ENCODE measurements at regions not wholly inside any gene's neighbourhood (a gene's known extent, or its start where the extent isn't known, plus 50 kb on each side); places are given as distances from the start of the nearest gene placed in this dataset.

DNA sequence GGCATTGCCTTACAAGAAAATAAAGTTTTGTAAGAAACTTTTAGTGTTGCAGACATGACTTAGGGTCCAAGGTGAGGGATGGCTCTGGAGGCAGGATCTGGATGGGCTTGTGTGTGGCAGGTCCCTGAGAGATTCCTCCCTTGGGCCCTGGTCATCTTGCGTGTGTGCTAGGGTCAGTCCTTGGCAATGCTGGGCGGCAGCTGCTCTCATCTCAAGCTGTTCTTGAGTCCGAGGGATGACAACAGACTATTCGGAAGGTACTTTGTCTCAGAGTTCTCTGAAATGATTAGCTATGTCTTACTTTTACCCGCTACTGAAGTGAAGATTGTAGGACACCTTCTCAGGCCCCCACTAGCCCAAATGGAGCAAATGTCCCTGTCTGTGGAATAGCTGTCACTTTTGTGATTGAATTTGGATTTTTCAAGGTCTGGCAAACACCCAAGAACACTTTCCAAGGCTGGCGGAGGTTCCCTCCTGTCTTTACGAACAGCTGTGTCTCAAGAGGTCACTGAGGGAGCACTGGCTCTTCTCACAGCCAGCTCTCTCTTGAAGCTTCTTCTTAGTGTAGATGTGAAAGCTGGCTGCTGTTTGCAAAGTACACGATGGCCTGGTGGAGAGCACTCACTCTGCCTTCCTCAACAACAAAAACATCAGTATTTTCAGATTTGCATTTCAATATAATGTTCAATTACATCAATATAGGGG is 253.6 kb downstream of the STK31 start:
- no peak for FAIRE-seq
- TF ChIP-seq JUN (IDR thresholded peaks at IDR 0.05; ENCODE audit: borderline replicate concordance, insufficient read depth, insufficient read length, low read depth) (no peak), FOS (IDR thresholded peaks at IDR 0.05; ENCODE audit: borderline replicate concordance, insufficient read depth, low read length) (no peak), POLR2AphosphoS5 (IDR thresholded peaks at IDR 0.05; ENCODE audit: insufficient read depth, low read depth, low read length) (no peak), GATA2 (IDR thresholded peaks at IDR 0.05; ENCODE audit: insufficient read depth, insufficient read length, low read depth, low read length) (no peak)
- TF ChIP-seq, protein P1, sequence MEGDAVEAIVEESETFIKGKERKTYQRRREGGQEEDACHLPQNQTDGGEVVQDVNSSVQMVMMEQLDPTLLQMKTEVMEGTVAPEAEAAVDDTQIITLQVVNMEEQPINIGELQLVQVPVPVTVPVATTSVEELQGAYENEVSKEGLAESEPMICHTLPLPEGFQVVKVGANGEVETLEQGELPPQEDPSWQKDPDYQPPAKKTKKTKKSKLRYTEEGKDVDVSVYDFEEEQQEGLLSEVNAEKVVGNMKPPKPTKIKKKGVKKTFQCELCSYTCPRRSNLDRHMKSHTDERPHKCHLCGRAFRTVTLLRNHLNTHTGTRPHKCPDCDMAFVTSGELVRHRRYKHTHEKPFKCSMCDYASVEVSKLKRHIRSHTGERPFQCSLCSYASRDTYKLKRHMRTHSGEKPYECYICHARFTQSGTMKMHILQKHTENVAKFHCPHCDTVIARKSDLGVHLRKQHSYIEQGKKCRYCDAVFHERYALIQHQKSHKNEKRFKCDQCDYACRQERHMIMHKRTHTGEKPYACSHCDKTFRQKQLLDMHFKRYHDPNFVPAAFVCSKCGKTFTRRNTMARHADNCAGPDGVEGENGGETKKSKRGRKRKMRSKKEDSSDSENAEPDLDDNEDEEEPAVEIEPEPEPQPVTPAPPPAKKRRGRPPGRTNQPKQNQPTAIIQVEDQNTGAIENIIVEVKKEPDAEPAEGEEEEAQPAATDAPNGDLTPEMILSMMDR (IDR thresholded peaks at IDR 0.05; ENCODE audit: extremely low read depth in 1 of 2, insufficient read depth in 1 of 2, low read depth in 1 of 2, low read length in 2 of 2): no peak
- Histone ChIP-seq H2AFZ (ENCODE audit: low read depth, low read length) (no peak overlapping the region), H3K4me1 (ENCODE audit: control insufficient read depth, extremely low read depth, insufficient read depth, low read length) (no peaks in the 10 kb centered on the region), H3K9me3 (replicated peaks; ENCODE audit: control insufficient read depth, insufficient read depth, low read length) (no peaks in the 10 kb centered on the region), H3K79me2 (ENCODE audit: control insufficient read depth, insufficient read depth, low read length) (no peaks in the 10 kb centered on the region), H3K27me3 (ENCODE audit: control insufficient read depth in 2 of 2, insufficient read depth in 2 of 2, low read length in 2 of 2) (no peaks in the 10 kb centered on the region), H3K4me3 (replicated peaks in 1 of 3; ENCODE audit: insufficient read depth in 1 of 3, low read depth in 1 of 3, low read length in 3 of 3) (no peak overlapping the region), H4K20me1 (replicated peaks; ENCODE audit: control insufficient read depth, extremely low read depth, insufficient read depth, low read length) (no peaks in the 10 kb centered on the region), H3K36me3 (ENCODE audit: control insufficient read depth in 2 of 2, extremely low read depth in 1 of 2, insufficient read depth in 2 of 2, low read length in 2 of 2) (no peaks in the 10 kb centered on the region), H3K27ac (ENCODE audit: insufficient read depth, low read depth, low read length) (no peak overlapping the region), H3K4me2 (ENCODE audit: insufficient read depth, low read length) (no peak overlapping the region), H3K9ac (replicated peaks; ENCODE audit: extremely low read depth, insufficient read depth, low read length) (no peak overlapping the region), H3K9me1 (replicated peaks; ENCODE audit: control insufficient read depth, extremely low read depth, insufficient read depth, low read length) (no peaks in the 10 kb centered on the region)
- intact Hi-C loops (cut with micrococcal nuclease) (no loop called here), dilution Hi-C loops (cut with MboI; ENCODE audit: extremely low pct_ligation_motif_present, low sequenced_read_pairs) (no loop called here)
- no peak for DNase-seq (ENCODE audit: low read depth, low spot score)
- CTCF ChIA-PET: no interaction called here
- POLR2A ChIA-PET: no interaction called here
- BruUV-seq (replicated peaks): no TSS peak

DNA sequence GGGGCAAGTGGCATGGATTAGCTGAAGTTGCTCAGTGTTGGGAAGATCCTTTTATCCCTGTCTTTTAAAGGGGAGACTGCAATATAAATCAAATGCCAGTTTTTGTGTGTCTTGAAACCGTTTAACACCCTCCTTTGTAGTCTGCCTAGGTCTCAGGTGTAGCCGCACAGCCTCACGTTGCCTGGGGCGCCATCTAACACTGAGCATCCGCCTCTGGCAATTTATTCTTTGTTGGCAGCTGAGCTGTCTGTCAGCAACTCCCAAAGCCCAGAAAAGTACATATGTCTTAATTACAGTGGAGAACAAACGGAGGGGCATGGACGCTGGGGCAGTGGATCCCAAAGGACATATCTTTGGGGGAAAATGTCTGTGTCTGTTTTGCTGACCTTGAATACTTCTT is 254.7 kb downstream of the STK31 start:
- no peaks in the 10 kb centered on the region for H3K9me3 ChIP-seq (replicated peaks; ENCODE audit: control insufficient read depth, insufficient read depth, low read length)
- ChIA-PET POLR2A (no interaction called here), CTCF (no interaction called here)
- no peaks in the 10 kb centered on the region for H3K36me3 ChIP-seq (ENCODE audit: control insufficient read depth in 2 of 2, extremely low read depth in 1 of 2, insufficient read depth in 2 of 2, low read length in 2 of 2)
- H3K27me3 ChIP-seq (ENCODE audit: control insufficient read depth in 2 of 2, insufficient read depth in 2 of 2, low read length in 2 of 2): no peaks in the 10 kb centered on the region
- no peak overlapping the region for H3K4me2 ChIP-seq (ENCODE audit: insufficient read depth, low read length)
- no peak overlapping the region for H3K27ac ChIP-seq (ENCODE audit: insufficient read depth, low read depth, low read length)
- no peaks in the 10 kb centered on the region for H3K9me1 ChIP-seq (replicated peaks; ENCODE audit: control insufficient read depth, extremely low read depth, insufficient read depth, low read length)
- H3K4me3 ChIP-seq (replicated peaks in 1 of 3; ENCODE audit: insufficient read depth in 1 of 3, low read depth in 1 of 3, low read length in 3 of 3): no peak overlapping the region
- intact Hi-C loops (cut with micrococcal nuclease) (no loop called here), dilution Hi-C loops (cut with MboI; ENCODE audit: extremely low pct_ligation_motif_present, low sequenced_read_pairs) (no loop called here)
- no peaks in the 10 kb centered on the region for H4K20me1 ChIP-seq (replicated peaks; ENCODE audit: control insufficient read depth, extremely low read depth, insufficient read depth, low read length)
- TF ChIP-seq POLR2AphosphoS5 (IDR thresholded peaks at IDR 0.05; ENCODE audit: insufficient read depth, low read depth, low read length) (no peak), POLR2A (IDR thresholded peaks at IDR 0.05; ENCODE audit: low read depth, low read length) (no peak), MYC (IDR thresholded peaks at IDR 0.05; ENCODE audit: low read depth, low read length) (no peak), GATA2 (IDR thresholded peaks at IDR 0.05; ENCODE audit: insufficient read depth, insufficient read length, low read depth, low read length) (no peak), FOS (IDR thresholded peaks at IDR 0.05; ENCODE audit: borderline replicate concordance, insufficient read depth, low read length) (no peak), EZH2 (IDR thresholded peaks at IDR 0.05; ENCODE audit: borderline replicate concordance, low read depth, low read length, severe bottlenecking) (no peak)
- TF ChIP-seq, protein P1 (IDR thresholded peaks at IDR 0.05; ENCODE audit: extremely low read depth in 1 of 2, insufficient read depth in 1 of 2, low read depth in 1 of 2, low read length in 2 of 2): no peak
- H3K79me2 ChIP-seq (ENCODE audit: control insufficient read depth, insufficient read depth, low read length): no peaks in the 10 kb centered on the region
- no peak overlapping the region for H3K9ac ChIP-seq (replicated peaks; ENCODE audit: extremely low read depth, insufficient read depth, low read length)
- DNase-seq (ENCODE audit: low read depth, low spot score) (no peak), FAIRE-seq (no peak)
- no peak overlapping the region for H2AFZ ChIP-seq (ENCODE audit: low read depth, low read length)
- BruUV-seq (replicated peaks): no TSS peak
- H3K4me1 ChIP-seq (ENCODE audit: control insufficient read depth, extremely low read depth, insufficient read depth, low read length): no peaks in the 10 kb centered on the region

Measured in endothelial cell of umbilical vein (primary cell).